GM18867 (cell line): ENCODE measurements at regions not wholly inside any gene's neighbourhood (a gene's known extent, or its start where the extent isn't known, plus 50 kb on each side); places are given as distances from the start of the nearest gene placed in this dataset.

Experiments
- ATAC-seq: cut with Tn5 transposase; IDR thresholded peaks from one replicate; pipeline ENCODE4 v1.9.1; 2021; ENCODE audit warnings: mild to moderate bottlenecking, moderate library complexity; ENCODE audit not compliant: unreplicated experiment

DNA sequence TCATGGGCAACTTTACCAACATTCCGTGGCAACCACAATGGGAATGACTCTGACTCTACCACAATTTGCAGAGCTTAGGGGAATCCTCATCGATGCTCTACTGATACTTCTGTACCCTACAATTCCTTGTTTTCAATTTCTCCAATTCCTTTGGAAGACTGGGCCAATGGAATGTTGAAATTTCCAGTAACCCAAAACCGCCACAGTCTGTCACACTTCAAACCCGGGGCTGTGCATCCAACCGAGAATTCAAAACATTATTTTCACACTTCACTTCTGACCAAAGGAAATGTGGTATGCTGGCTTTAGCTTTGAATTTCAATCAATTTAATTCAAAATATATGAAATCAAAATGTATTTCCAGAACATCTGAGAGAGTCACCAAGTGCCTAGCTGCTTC is 951.4 kb downstream of the VRK1 start:
- ATAC-seq, result no peak

DNA sequence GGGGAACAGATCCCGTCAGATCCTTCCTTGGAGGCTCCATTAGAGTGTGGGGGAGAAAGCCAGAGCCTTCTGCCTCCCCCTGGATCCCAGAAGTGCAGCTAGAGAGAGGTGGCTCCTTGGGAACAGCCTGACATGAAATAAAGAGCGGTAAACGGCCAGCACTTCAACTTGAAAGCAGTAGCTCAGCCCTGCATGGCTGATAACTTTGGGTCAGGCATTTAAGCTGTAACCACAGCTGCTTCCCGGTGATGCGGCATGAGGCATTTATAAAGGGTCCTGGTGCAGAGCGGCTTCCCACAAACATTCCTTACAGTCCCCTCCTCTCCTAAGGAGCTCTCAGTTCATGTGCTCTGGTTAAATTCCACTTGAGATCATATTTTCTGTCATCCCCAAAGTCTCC is 960.3 kb downstream of the VRK1 start:
- no peak for ATAC-seq

DNA sequence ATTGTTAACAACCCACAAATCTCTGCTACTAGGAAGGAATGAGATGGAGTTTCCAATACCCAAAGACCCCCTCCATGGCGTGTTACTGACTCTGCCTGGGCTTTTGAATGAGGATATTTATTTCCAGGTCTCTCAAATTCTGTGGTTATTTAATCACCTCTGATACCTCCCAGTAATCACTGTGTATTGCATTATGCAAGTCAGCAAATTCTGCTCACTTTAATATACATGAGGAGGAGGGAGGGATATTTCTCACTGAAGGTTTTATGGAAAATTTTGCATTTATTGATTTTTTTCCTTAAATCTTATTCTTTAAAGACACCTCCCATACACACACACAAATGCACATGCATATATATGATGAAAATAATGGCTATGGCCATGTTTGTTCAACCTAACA is 962.9 kb downstream of the VRK1 start:
- ATAC-seq, result no peak

DNA sequence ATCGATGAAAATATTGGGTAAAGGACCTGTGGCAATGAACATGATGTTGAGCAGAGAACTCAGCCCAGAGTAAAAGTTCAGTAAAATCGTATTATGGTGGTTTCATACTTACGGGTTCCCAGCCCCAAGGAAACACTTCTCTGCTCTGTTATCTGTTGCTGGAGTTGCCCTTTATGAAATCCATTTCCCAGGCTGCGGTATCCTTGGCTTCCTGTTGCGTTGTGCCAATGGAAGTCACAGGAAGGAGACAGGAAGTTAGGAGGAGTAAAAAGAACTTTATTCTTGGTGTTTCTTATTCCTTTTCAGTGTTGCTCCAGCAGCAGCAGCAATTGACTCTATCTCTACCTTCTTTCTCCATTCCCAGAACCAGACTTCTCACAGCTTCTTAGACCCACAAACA is 965.2 kb downstream of the VRK1 start:
- ATAC-seq, result no peak

DNA sequence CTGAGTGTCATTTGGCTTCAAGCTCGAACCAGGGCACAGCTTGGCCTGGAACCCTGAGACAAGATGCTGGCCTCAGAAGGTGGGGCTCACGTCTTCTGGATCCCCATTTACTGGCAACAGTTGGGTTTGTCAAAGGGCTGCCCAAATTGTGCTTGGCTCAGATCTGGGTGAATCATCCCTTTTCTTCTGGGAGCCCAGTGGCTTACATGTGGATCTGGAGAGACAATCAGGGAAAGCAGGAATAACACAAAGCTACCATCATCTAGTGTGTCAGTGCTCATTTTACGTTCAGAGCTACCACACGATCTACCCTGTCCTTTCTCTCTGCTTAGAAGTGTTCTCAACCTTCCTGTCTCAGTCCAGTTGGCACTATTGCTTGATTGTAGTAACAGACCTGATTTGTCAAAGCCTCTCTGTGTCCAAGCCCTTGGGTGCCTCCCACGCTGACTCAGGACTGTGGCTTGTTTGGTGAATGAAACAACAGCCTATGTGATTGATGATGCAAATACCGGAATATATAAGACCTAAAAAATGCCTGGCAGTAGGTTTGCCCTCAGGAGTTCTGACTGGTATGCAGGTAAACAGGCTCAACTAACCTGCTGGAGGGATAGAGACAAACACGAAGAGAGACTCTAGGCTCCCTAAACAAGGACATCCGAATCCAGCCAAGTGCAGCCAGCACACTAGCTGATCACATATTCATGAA is 974.3 kb downstream of the VRK1 start:
- ATAC-seq, result no peak

DNA sequence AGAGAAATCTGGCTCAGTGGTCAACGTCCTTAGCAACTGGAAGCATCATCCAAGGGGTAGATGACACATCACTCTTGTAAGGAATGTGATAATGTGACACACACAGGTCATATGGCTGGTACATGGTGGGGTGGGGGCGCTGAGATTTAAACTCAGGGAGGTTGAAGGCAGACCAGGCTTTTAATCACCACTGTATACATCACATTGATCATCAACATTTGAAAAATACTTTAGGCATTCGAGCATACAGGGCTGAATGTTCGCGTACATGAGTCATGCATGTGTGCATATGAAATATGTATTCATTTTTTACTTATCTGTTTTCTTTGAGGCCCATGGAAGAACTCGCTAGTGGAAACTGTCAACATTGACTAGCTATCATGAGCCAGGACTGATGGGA is 976.4 kb downstream of the VRK1 start:
- ATAC-seq, result no peak

DNA sequence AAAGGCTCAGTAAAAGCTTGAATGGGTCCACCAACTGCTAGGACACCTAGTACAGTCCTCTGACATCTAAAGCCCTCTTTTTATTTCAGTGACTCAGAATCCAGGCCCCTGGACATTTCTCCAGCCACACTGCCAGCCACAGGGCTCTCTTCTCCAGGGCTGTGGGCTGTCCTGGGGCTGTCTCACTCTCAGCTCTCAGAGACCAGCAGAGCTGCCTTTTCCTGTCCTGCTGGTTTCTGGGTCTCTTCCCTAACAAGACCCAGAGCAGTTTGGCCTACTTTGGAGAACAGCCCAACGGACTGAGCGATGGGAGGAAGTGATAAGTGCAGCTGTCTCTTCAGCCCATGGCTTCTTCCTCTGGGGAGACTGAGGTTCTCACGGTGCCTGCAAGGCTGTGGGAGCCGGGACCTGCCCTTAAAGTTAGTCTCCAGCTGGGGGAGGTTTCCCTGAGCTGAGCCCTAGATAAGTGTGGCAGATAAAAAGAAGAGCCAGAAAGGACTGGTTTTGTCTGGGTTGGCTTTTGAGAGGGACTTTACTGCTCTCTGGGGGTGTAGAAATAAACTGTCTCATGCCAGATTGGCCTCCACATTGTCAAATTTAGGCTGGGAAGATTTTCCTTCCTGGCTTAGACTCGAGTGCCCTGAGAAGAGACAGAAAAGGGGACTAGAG is 979.8 kb downstream of the VRK1 start:
- ATAC-seq, result no peak

DNA sequence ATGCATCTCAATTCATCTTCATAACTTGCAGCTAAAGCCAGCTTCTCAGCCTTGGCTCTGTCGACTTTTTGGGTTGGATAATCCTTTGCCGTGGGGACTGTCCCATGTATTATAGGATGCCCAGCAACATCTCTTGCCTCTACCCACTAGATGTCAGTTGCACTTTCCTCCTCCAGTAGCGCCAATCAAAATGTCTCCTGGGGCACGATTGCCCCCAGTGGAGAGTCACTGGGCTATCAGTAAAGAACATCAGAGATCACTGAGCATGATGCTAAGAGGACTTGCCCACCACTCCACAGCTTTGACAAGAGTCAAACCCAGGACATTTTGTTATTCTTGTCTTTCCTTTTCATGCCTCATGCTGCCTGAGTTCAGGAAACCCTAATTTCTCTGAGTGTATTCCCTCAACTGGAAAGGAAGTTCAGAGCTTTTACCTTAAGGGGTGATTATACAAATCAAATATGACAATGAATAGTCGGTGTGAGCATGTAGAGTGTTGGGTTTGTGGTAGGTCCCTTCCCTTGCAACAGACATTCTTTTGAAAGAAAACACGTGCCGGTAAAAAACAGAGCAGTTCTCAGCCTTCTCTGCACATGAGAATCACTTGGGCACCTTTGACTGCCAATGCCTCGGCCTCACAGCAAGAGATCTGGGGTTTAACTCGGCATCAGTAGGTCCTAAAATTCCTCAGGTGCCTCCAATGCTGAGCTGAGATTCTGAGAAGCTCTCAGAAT is 980.6 kb downstream of the VRK1 start:
- no peak for ATAC-seq

DNA sequence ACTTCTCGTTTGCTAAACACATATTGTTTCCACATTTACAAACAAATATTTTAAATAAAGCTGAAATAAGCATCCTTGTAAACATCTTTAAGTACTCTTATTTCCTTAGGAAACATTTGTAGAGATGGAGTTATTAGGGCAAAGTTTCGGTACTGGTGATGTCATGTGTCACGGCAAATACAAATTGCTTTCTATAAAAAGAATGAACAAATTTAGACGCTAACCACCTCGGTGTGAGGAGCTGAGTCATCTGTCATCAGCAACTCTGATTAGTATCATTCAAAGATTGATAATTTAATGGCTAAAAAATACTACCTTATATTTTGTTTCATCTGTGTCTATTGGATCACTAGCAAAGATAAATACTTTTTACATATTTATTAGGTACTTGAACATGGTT is 982.0 kb downstream of the VRK1 start:
- no peak for ATAC-seq

DNA sequence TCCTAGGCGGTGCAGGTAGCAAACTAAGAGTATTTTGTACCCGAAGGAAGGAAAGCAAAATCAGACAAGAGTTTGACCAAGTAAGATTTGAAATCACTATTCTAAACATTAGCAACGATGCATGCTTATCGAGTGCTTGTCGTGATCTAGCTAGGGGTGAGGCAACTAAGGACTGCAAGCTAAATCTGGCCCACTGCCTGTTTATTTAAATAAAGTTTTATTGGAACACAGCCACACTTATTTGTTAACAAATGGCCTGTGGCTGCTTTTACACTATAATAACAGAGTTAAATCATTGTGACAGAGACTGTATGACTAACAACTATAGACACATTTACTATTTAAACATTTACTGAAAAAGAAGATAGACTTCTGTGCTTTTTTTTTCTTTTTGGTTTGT is 983.6 kb downstream of the VRK1 start:
- no peak for ATAC-seq

DNA sequence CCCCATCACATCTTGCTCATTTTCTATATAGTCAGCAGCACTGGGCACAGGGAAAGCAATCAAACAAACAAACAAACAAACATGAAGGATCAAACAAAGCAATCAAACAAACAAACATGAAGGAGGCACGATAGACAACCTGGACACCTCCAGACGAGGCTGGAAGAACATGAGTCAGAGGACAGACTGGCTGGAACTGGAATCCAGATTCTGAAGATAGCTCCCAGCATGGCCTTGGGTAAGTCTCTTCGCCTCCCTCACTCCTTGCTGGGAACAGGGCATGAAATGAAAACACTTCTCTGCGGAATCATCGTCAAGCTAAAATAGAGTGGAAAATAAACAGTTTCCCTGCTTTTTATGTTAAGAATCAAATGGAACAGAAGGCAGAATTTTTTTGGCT is 984.8 kb downstream of the VRK1 start:
- ATAC-seq, result no peak

DNA sequence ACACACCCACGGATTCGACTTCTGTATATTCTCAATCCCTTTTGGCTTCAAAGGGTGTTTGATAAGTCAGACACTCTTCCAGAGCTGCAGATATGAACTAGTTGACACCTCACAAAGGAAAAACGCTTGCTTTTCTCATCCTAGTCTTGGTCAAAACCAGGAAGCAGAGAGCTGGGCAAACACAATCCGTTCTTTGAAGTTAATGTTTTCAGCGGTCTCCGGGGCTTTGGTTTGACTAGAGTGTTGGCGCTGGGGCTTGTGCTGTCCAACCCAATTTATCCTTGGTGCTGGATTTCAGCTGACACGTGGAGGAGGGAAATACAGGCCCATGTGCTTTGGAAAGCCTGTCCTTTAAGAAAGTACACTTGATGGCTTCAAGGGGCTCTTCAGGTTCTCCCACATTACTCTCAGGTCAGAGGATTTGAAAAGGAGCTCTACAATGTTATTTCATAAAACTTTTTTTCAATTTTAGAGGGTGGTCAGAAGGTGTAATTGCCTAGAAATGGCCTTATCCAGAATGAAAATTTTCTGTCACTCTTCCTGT is 985.8 kb downstream of the VRK1 start:
- no peak for ATAC-seq

DNA sequence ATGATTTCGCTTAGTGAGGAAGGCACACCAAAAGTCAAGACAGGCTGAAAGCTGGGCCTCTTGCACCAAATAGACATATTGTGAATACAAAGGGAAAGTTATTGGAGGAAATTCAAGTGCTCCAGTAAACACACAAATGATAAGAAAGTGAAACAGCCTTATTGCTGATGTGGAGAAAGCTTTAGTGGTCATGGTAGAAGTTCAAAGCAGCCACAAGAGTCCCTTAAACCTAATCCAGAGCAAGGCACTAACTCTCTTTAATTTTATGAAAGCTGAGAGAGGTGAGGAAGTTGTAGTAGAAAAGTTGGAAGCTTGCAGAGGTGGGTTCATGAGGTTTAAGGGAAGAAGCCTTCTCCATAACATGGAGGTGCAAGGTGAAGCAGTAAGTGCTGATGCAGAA is 988.3 kb downstream of the VRK1 start:
- ATAC-seq, result no peak

DNA sequence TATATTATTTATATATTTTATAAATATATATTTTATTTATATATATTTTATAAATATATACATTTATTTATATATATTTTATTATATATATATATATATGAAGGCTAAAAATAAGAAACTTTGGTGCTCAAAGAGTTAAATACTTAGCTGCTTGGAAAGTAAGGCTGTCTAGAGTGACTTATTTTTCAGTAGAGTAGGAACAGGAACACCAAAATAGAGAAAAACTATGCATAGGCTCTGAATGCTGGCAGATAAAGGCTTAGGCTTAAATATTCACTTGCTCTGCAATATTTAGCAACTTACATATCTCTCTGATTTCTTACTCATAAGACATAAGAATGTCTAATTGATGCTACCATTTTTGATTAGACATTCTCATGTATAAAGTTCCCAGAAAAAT is 991.2 kb downstream of the VRK1 start:
- no peak for ATAC-seq

DNA sequence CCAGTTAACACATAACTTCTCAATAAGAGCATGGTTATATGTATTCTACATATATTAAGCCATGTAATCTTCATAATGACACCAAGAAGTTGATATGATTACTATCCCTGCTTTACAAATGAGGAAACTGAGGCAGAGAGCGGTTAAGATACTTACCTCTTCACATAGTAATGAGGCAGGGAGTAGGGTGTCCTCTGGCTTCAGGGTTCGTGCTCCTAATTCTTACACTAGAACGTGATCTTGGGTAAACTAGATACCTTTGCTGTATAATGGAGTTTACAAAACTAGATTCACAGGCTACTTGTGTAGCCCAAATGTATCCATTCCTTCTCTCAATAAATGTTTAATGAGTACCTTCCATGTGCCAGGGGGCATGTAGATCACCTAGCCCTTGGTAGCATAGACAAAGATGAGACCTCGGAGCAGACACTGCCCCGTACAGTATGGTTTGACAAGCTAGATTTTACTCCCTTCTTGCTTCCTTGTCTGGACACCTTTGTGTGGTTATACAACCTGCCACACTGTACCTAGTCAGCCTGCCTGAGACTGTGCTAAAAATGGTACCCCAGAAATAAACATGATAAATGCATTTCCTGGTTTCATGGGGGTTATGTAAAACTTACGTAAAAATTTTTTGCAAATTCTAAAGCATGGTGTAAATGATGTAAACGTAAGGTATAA is 991.8 kb downstream of the VRK1 start:
- no peak for ATAC-seq

DNA sequence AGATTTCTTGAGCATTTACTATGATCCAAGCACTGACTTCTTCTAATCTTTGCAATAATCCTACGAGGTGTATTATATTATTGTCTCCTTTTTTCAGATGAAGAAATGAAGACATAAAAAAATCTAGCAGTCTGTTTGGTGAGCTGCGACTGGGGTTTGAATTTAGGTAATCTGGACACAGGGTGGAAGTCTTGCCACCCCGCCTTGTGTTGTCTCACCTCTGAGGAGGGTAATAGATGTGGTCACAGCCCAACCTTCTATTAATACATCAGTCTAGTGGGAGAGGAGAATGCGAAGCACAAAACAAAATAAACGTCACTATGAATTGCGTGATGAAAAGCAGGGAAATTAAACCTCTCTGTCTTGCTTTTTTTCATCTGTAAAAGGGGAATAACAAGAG is 993.9 kb downstream of the VRK1 start:
- ATAC-seq, result no peak

DNA sequence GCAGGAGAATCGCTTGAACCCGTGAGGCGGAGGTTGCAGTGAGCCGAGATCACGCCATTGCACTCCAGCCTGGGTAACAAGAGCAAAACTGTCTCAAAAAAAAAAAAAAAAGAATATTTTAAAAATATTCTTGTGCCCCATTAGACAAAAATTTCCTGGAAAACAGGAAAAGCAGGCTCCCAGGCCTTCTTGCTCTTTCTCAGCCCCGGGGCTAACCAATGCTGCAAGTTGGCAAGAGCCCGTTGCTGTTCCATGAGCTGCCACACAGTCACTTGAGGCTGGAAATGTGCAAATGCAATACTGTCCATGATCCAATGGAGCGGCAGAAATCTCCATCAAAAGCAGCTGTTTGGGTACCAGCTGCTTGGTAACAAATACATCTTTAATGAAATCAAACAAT is 994.7 kb downstream of the VRK1 start:
- no peak for ATAC-seq

DNA sequence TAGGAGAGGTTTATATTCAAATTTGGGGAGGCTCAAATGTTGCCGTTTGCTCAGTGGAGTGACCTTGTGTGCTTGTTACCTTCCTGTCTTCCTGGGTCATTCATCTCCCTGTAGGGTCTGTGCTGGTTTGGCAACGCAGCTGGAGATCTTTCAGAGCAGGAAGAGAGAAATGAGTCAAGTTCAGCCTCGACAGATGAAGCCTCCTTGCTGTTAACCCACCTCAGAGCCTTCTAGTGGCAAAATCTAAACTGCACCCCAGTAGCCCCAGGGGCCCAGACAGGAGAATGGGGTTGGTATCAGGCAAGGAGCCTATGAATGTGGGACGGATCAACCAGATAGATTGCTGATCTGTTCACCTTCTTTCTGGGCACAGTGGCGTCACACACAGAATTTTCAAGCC is 999.3 kb downstream of the VRK1 start:
- no peak for ATAC-seq

DNA sequence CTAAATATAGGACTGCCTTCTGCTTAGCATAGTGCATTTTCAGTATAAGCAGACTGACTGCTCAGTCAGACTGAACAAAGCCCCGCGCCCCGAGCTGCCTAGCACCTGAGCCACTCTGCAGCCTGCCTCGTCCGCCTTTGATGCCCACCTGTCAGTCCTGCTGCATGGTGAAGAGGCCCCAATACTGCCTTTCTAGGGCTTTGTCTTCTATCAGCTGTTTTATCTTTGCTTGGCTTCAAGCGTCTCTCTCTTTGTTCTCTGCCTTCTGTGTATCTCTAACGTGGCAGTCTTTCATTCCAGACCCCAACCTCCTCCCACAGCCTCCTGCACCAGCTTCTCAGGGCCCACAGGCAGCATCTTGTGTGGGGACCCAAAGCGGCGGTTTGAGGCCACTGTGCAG is 1001.0 kb downstream of the VRK1 start:
- no peak for ATAC-seq

DNA sequence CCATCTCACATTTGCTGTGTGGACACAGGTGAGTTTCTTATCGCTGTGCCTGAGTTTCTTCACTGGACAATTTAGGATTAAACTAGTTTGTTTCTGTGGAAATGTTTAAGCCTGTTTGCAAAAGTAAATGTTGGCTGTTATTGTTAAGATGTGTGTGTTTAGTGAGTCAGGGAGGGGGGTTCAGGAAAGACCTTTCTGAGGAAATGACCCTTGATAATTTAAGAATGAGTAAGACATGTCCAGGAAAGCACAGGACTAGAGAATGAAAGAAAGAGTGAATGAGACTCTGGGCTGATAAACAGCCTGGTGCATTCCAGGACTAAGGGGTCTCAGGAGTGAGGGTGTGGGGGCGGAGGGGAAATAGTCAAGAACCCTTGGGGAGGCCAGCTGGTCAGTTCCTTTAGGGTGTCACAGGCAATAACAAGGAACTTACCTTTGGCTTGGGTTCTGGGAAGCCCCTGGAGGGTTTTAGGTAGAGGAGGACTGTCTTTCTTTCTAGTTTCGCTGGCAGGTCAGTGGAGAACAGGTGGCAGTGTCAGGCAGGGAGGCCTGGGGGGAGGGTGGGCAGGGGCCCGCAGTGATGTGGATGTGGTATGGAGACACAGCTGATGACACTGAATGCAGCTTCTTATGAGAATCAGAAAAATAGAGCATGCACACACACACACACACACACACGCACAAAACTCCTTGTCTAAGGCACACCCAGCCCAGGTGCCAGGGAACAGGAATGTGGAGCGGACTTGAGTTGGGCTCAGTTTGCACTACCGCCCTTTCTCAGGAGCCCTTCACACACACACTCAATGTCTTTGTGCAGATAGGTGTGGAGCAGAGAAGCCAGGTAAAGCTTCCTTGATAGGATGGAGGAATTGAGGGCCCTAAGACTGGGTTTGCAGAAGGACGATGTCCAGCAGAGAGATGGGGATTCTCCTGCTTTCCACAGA is 1005.5 kb downstream of the VRK1 start:
- no peak for ATAC-seq
